OCI-LY3 (cell line): ENCODE measurements at regions not wholly inside any gene's neighbourhood (a gene's known extent, or its start where the extent isn't known, plus 50 kb on each side); places are given as distances from the start of the nearest gene placed in this dataset.

Experiments used
- EZH2phosphoT487 ChIP-seq: fragments of 200-600 bp; shearing (Covaris generic); IDR thresholded peaks from 2 replicates; pipeline ENCODE4 v1.6.1; 2018; ENCODE audit warnings: antibody characterized with exemption, mixed run types, low read depth
- TF ChIP-seq, protein P1 (sequence below): fragments of 200-600, 300-600 bp; sonication (generic); IDR thresholded peaks from 2 replicates; pipeline ENCODE4 v1.5.1; 2014; ENCODE audit warnings: antibody characterized with exemption, low read length, low read depth

GRCh38 chr6:148289153-148289552, 53.5 kb upstream of the SASH1 start:
- TF ChIP-seq, protein P1, sequence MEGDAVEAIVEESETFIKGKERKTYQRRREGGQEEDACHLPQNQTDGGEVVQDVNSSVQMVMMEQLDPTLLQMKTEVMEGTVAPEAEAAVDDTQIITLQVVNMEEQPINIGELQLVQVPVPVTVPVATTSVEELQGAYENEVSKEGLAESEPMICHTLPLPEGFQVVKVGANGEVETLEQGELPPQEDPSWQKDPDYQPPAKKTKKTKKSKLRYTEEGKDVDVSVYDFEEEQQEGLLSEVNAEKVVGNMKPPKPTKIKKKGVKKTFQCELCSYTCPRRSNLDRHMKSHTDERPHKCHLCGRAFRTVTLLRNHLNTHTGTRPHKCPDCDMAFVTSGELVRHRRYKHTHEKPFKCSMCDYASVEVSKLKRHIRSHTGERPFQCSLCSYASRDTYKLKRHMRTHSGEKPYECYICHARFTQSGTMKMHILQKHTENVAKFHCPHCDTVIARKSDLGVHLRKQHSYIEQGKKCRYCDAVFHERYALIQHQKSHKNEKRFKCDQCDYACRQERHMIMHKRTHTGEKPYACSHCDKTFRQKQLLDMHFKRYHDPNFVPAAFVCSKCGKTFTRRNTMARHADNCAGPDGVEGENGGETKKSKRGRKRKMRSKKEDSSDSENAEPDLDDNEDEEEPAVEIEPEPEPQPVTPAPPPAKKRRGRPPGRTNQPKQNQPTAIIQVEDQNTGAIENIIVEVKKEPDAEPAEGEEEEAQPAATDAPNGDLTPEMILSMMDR: no peak
- TF ChIP-seq EZH2phosphoT487: no peak
